HCT116 (cell line): ENCODE measurements at regions not wholly inside any gene's neighbourhood (a gene's known extent, or its start where the extent isn't known, plus 50 kb on each side); places are given as distances from the start of the nearest gene placed in this dataset.

Source experiments
- ATAC-seq: fragments of 200-7000 bp; cut with Tn5 transposase; 2 replicates; pipeline ENCODE4 v1.9.1; 2020; ENCODE audit warnings: mild to moderate bottlenecking, moderate library complexity
- BruUV-seq: library from RNA; stranded (reverse); fragments of 400-500 nt; replicated peaks from 2 replicates; lab custom pipeline; 2021; lab: Mats Ljungman, UMichigan
- CTCF ChIA-PET: fragments of 300-600 bp; sonication (Branson Sonifier 250); formaldehyde crosslinking; loops from one replicate; lab custom pipeline; 2021; ENCODE audit warnings: antibody characterized with exemption; lab: Charles Lee
- POLR2A ChIA-PET: fragments of 300-600, 350-600 bp; sonication (Branson Sonifier 250); formaldehyde crosslinking; loops from one replicate; lab custom pipeline; 2021; ENCODE audit warnings: antibody characterized with exemption; lab: Charles Lee
- RAD21 ChIA-PET, 2 experiments: fragments of 300-600 bp; sonication (Branson Sonifier 250); formaldehyde crosslinking; loops; one replicate each; lab custom pipeline; 2023; ENCODE audit warnings: low total read pairs in 2 of 2; ENCODE audit not compliant: uncharacterized antibody in 2 of 2, unreplicated experiment in 2 of 2, low non-redundant PET in 1 of 2; lab: Charles Lee
- DNase-seq: peaks from one replicate; pipeline ENCODE4 v3.0.0-alpha.2; 2010; ENCODE audit warnings: low read depth, low spot score
- H2AFZ ChIP-seq: fragments of 200-600 bp; shearing (Covaris generic), sonication (generic); 2 replicates; pipeline ENCODE4 v1.6.1; 2017; ENCODE audit warnings: low read depth, mixed run types, mixed read lengths, antibody characterized with exemption, low read length; ENCODE audit not compliant: poor library complexity, severe bottlenecking
- H3K27ac ChIP-seq: 2 replicates; pipeline ENCODE4 v1.5.1; 2012; ENCODE audit warnings: low read depth, low read length
- H3K27me3 ChIP-seq: fragments of 200-600 bp; sonication (generic); 2 replicates; pipeline ENCODE4 v1.6.1; 2016; ENCODE audit warnings: mixed run types, low read length, mixed read lengths; ENCODE audit not compliant: insufficient read depth
- H3K36me3 ChIP-seq, 2 experiments: fragments of 200-500 bp in 1 of 2; fragments of 200-600 bp in 1 of 2; sonication (Bioruptor generic) in 1 of 2; sonication (generic) in 1 of 2; 2 replicates each; pipeline versions ENCODE4 v1.5.1 to v1.6.1; 2014 to 2016; ENCODE audit warnings: low read length in 2 of 2, inconsistent platforms in 1 of 2, mixed read lengths in 1 of 2, mixed run types in 1 of 2; ENCODE audit not compliant: insufficient read depth in 2 of 2, control insufficient read depth in 1 of 2
- H3K4me1 ChIP-seq, 2 experiments: fragments of 200-600 bp in 1 of 2; sonication (generic) in 1 of 2; 2 replicates each; pipeline versions ENCODE4 v1.5.1 to v1.6.1; 2012 to 2017; ENCODE audit warnings: low read length in 2 of 2, inconsistent platforms in 1 of 2, mild to moderate bottlenecking in 1 of 2, mixed read lengths in 1 of 2, mixed run types in 1 of 2, moderate library complexity in 1 of 2; ENCODE audit not compliant: insufficient read depth in 2 of 2, control insufficient read depth in 1 of 2
- H3K4me2 ChIP-seq: fragments of 200-600 bp; sonication (generic); 2 replicates; pipeline ENCODE4 v1.6.1; 2017; ENCODE audit warnings: mixed run types, low read length, mixed read lengths
- H3K4me3 ChIP-seq, 2 experiments: fragments of 200-600 bp in 1 of 2; sonication (generic) in 1 of 2; replicated peaks in 1 of 2; 2 replicates each; pipeline ENCODE4 v1.5.1; 2011 to 2016; ENCODE audit warnings: low read length in 2 of 2, control low read depth in 1 of 2, low read depth in 1 of 2, mild to moderate bottlenecking in 1 of 2, mixed read lengths in 1 of 2, mixed run types in 1 of 2
- H3K79me2 ChIP-seq: fragments of 200-600 bp; sonication (generic); 2 replicates; pipeline ENCODE4 v1.6.1; 2017; ENCODE audit warnings: mild to moderate bottlenecking, mixed run types, low read length, moderate library complexity, mixed read lengths; ENCODE audit not compliant: insufficient read depth
- H3K9ac ChIP-seq: fragments of 200-600 bp; sonication (generic); 2 replicates; pipeline ENCODE4 v1.6.1; 2016; ENCODE audit warnings: low read length, mixed read lengths
- H3K9me2 ChIP-seq: fragments of 200-600 bp; sonication (generic), shearing (Covaris generic); 2 replicates; pipeline ENCODE4 v1.6.1; 2017; ENCODE audit warnings: mixed run types, mild to moderate bottlenecking, moderate library complexity; ENCODE audit not compliant: insufficient read depth
- H3K9me3 ChIP-seq, 2 experiments: fragments of 200-500 bp in 1 of 2; fragments of 200-600 bp in 1 of 2; sonication (Bioruptor generic) in 1 of 2; sonication (generic) in 1 of 2; 2 replicates each; pipeline ENCODE4 v1.6.1; 2014 to 2017; ENCODE audit warnings: low read length in 2 of 2, mixed read lengths in 2 of 2, inconsistent platforms in 1 of 2, low read depth in 1 of 2, mild to moderate bottlenecking in 1 of 2, mixed run types in 1 of 2, moderate library complexity in 1 of 2; ENCODE audit not compliant: control insufficient read depth in 1 of 2, insufficient read depth in 1 of 2
- H4K20me1 ChIP-seq: fragments of 200-600 bp; sonication (generic), shearing (Covaris generic); 2 replicates; pipeline ENCODE4 v1.6.1; 2017; ENCODE audit warnings: mixed run types, mild to moderate bottlenecking, moderate library complexity; ENCODE audit not compliant: insufficient read depth
- ATF3 ChIP-seq: IDR thresholded peaks from 2 replicates; pipeline ENCODE4 v1.6.1; 2012
- CBX3 ChIP-seq: IDR thresholded peaks from 2 replicates; pipeline ENCODE4 v1.6.1; 2012; ENCODE audit warnings: low read depth
- CEBPB ChIP-seq: IDR thresholded peaks from 2 replicates; pipeline ENCODE4 v1.6.1; 2012; ENCODE audit warnings: low read depth
- ELF1 ChIP-seq: IDR thresholded peaks from 2 replicates; pipeline ENCODE4 v1.6.1; 2012; ENCODE audit warnings: low read depth, borderline replicate concordance
- EZH2 ChIP-seq: fragments of 200-600 bp; sonication (generic); IDR thresholded peaks from 2 replicates; pipeline ENCODE4 v1.6.1; 2017; ENCODE audit warnings: antibody characterized with exemption, mixed run types
- EZH2phosphoT487 ChIP-seq: fragments of 200-600 bp; IDR thresholded peaks from 2 replicates; pipeline ENCODE4 v1.6.1; 2018; ENCODE audit warnings: antibody characterized with exemption, borderline replicate concordance
- FOSL1 ChIP-seq: IDR thresholded peaks from 2 replicates; pipeline ENCODE4 v1.6.1; 2012; ENCODE audit warnings: low read depth
- POLR2A ChIP-seq: IDR thresholded peaks from 2 replicates; pipeline ENCODE4 v1.7.0; 2011; ENCODE audit warnings: borderline replicate concordance; ENCODE audit not compliant: insufficient read depth, insufficient read length; ENCODE audit errors: extremely low read depth
- POLR2AphosphoS5 ChIP-seq: IDR thresholded peaks from 2 replicates; pipeline ENCODE4 v1.6.1; 2011; ENCODE audit warnings: mild to moderate bottlenecking, low read depth, low read length, moderate library complexity
- SIN3A ChIP-seq: IDR thresholded peaks from 2 replicates; pipeline ENCODE4 v1.6.1; 2012; ENCODE audit warnings: low read depth
- SP1 ChIP-seq: IDR thresholded peaks from 2 replicates; pipeline ENCODE4 v1.6.1; 2012; ENCODE audit warnings: low read depth
- SRF ChIP-seq: IDR thresholded peaks from 2 replicates; pipeline ENCODE4 v1.6.1; 2012; ENCODE audit warnings: low read depth
- TCF7L2 ChIP-seq: IDR thresholded peaks from 2 replicates; pipeline ENCODE4 v1.7.0; 2011; ENCODE audit warnings: borderline replicate concordance, inconsistent platforms; ENCODE audit not compliant: insufficient read depth, insufficient read length; ENCODE audit errors: extremely low read depth
- YY1 ChIP-seq: IDR thresholded peaks from 2 replicates; pipeline ENCODE4 v1.6.1; 2011; ENCODE audit warnings: low read length, low read depth, moderate library complexity, mild to moderate bottlenecking; ENCODE audit not compliant: insufficient replicate concordance; ENCODE audit errors: extremely low read depth
- ZBTB33 ChIP-seq: IDR thresholded peaks from 2 replicates; pipeline ENCODE4 v1.6.1; 2011; ENCODE audit warnings: mild to moderate bottlenecking, low read length, moderate library complexity; ENCODE audit not compliant: insufficient replicate concordance; ENCODE audit errors: extremely low read depth
- ZFX ChIP-seq: fragments of 450-650 bp; IDR thresholded peaks from 2 replicates; pipeline ENCODE4 v1.6.1; 2017
- ZNF274 ChIP-seq: fragments of 200-500 bp; sonication (Bioruptor generic); IDR thresholded peaks from 2 replicates; pipeline ENCODE4 v1.6.1; 2014; ENCODE audit warnings: mild to moderate bottlenecking, low read depth, low read length, inconsistent platforms
- intact Hi-C: fragments of 100-400 bp; cut with micrococcal nuclease; formaldehyde crosslinking; loops from 2 replicates; pipeline ENCODE4 v1.10.0; 2022
- TF ChIP-seq, protein P1 (sequence below): IDR thresholded peaks from 2 replicates; pipeline ENCODE4 v1.6.1; 2012

DNA sequence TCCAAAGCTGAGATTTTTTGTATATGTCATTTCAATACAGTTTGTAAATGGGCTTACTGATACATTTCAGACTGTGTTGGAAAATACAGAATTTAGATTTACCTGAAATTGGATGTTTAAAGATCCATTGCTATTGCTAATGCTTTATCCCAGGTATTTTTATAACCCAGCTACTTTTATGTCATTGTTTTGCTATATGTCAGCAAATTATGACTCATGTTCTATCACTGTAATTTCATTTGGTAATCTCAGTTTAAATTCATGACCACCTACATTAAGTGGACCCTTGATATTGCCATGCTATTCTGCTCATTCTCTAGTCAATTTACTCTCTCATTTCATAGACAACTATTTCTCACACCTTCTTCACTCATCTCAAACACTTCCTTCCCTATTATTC lies 281.2 kb downstream of the IPO8 start (continued):
- TF ChIP-seq SRF = no peak
- TF ChIP-seq, protein P1, sequence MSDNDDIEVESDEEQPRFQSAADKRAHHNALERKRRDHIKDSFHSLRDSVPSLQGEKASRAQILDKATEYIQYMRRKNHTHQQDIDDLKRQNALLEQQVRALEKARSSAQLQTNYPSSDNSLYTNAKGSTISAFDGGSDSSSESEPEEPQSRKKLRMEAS = no peak

GRCh38 chr12:30400349-30400748 lies 295.3 kb downstream of the IPO8 start:
- no peak overlapping the region for H3K4me2 ChIP-seq
- DNase-seq = no peak
- H2AFZ ChIP-seq = no peak overlapping the region
- H3K4me1 ChIP-seq = no peaks in the 10 kb centered on the region
- intact Hi-C loops = no loop called here
- POLR2A ChIA-PET = no interaction called here
- no peaks in the 10 kb centered on the region for H3K9me2 ChIP-seq
- no peaks in the 10 kb centered on the region for H4K20me1 ChIP-seq
- no peak overlapping the region for H3K27ac ChIP-seq
- no peak overlapping the region for H3K9ac ChIP-seq
- peaks cover 0 to 8% of the 10 kb centered on the region in 2 experiments; a peak in 2 of 4 replicates for H3K9me3 ChIP-seq
- H3K4me3 ChIP-seq = no peak overlapping the region
- no peak for ATAC-seq
- H3K79me2 ChIP-seq = no peaks in the 10 kb centered on the region
- H3K36me3 ChIP-seq = no peaks in the 10 kb centered on the region
- no peak for TF ChIP-seq ELF1
- TF ChIP-seq CBX3 = no peak
- TF ChIP-seq SP1 = no peak
- no peak for TF ChIP-seq POLR2A
- no peak for TF ChIP-seq EZH2phosphoT487
- no peak for TF ChIP-seq ZFX
- BruUV-seq = no TSS peak
- CTCF ChIA-PET = no interaction called here
- no peaks in the 10 kb centered on the region for H3K27me3 ChIP-seq
- RAD21 ChIA-PET = no interaction called here

- POLR2A ChIA-PET = no interaction called here
- H3K9me3 ChIP-seq = peaks cover 0 to 8% of the 10 kb centered on the region in 2 experiments; a peak in 2 of 4 replicates
- CTCF ChIA-PET = no interaction called here
- H3K4me2 ChIP-seq = no peak overlapping the region
- no peak overlapping the region for H3K9ac ChIP-seq
- no peaks in the 10 kb centered on the region for H4K20me1 ChIP-seq
- H3K79me2 ChIP-seq = no peaks in the 10 kb centered on the region
- no peaks in the 10 kb centered on the region for H3K27me3 ChIP-seq
- RAD21 ChIA-PET = no interaction called here
- H3K27ac ChIP-seq = no peak overlapping the region
- ATAC-seq (no peak), DNase-seq (no peak)
- intact Hi-C loops = no loop called here
- H3K4me3 ChIP-seq = no peak overlapping the region
- TF ChIP-seq SP1 = no peak
- no peak for TF ChIP-seq ELF1
- TF ChIP-seq FOSL1 = no peak
- TF ChIP-seq ATF3 = no peak
- no peak for TF ChIP-seq ZFX
- no peak for TF ChIP-seq ZBTB33
- TF ChIP-seq ZNF274 = no peak
- TF ChIP-seq CBX3 = no peak
- no peak for TF ChIP-seq YY1
- no peak for TF ChIP-seq CEBPB
- TF ChIP-seq TCF7L2 = no peak
- TF ChIP-seq POLR2A = no peak
- TF ChIP-seq POLR2AphosphoS5 = no peak
- TF ChIP-seq SIN3A = no peak
- no peak for TF ChIP-seq EZH2
- no peak for TF ChIP-seq EZH2phosphoT487
- no peak for TF ChIP-seq SRF
- no peaks in the 10 kb centered on the region for H3K36me3 ChIP-seq
- H3K9me2 ChIP-seq = no peaks in the 10 kb centered on the region
- no peak overlapping the region for H2AFZ ChIP-seq
- BruUV-seq = no TSS peak
- no peaks in the 10 kb centered on the region for H3K4me1 ChIP-seq
Measured at GRCh38 chr12:30399859-30400258, 295.8 kb downstream of the IPO8 start.
